ENCODE measurements at regions not wholly inside any gene's neighbourhood (a gene's known extent, or its start where the extent isn't known, plus 50 kb on each side); places are given as distances from the start of the nearest gene placed in this dataset.

GRCh38 chr14:82388488-82388887, 854.8 kb upstream of the SEL1L start:
- H3K4me1 Mint-ChIP-seq, result no peaks in the 10 kb centered on the region
- 87% methylated on average over 4 of the region's 4 CpGs for WGBS (ENCODE audit: insufficient coverage)

GRCh38 chr14:82390586-82390985, 856.9 kb upstream of the SEL1L start:
- DNase-seq, result no peak
- peaks cover 0 to 3% (median 2%) of the 10 kb centered on the region in 7 donors for H3K9me3 Mint-ChIP-seq
- Histone ChIP-seq H3K4me3 (replicated peaks in 1 of 3; ENCODE audit: low read depth in 2 of 3, low read length in 3 of 3) (no peak overlapping the region), H3K9me3 (replicated peaks in 1 of 2; ENCODE audit: control insufficient read depth in 1 of 2, insufficient read depth in 1 of 2, low read length in 2 of 2) (no peaks in the 10 kb centered on the region), H3K4me2 (replicated peaks; ENCODE audit: extremely low read depth, low read length, poor library complexity, severe bottlenecking) (no peak overlapping the region), H3K36me3 (replicated peaks in 1 of 2; ENCODE audit: control insufficient read depth in 1 of 2, insufficient read depth in 2 of 2, low read length in 2 of 2) (no peaks in the 10 kb centered on the region), H3K4me1 (ENCODE audit: control insufficient read depth in 1 of 2, insufficient read depth in 2 of 2, low read length in 2 of 2) (no peaks in the 10 kb centered on the region), H3K27me3 (ENCODE audit: control insufficient read depth in 2 of 2, insufficient read depth in 2 of 2, low read length in 2 of 2) (no peaks in the 10 kb centered on the region), H3K27ac (ENCODE audit: low read depth in 1 of 2, low read length in 2 of 2) (no peak overlapping the region), H3K9ac (ENCODE audit: insufficient read depth, low read length, poor library complexity, severe bottlenecking) (no peak overlapping the region), H3K79me2 (ENCODE audit: insufficient read depth, low read length) (no peaks in the 10 kb centered on the region), H4K20me1 (ENCODE audit: insufficient read depth, low read length) (no peaks in the 10 kb centered on the region), H2AFZ (ENCODE audit: insufficient read depth, low read depth, low read length, poor library complexity, severe bottlenecking) (no peak overlapping the region)
- no peak overlapping the region for H3K4me3 Mint-ChIP-seq
- H3K36me3 Mint-ChIP-seq, result no peaks in the 10 kb centered on the region
- no peak for TF ChIP-seq CTCF (IDR thresholded peaks at IDR 0.05)
- WGBS (ENCODE audit: insufficient coverage), result no CpG with 5 or more reads among the region's 1 CpG
- H3K27ac Mint-ChIP-seq, result no peak overlapping the region
- H3K4me1 Mint-ChIP-seq, result no peaks in the 10 kb centered on the region
- intact Hi-C loops (cut with micrococcal nuclease), result no loop called here
- H3K27me3 Mint-ChIP-seq (ENCODE audit: low read depth in 3 of 3), result peaks cover 0 to 2% (median 0%) of the 10 kb centered on the region in 3 donors

More at GRCh38 chr14:82388488-82388887, 854.8 kb upstream of the SEL1L start:
- H3K27me3 ChIP-seq (ENCODE audit: control insufficient read depth in 2 of 2, insufficient read depth in 2 of 2, low read length in 2 of 2), result no peaks in the 10 kb centered on the region
- no peaks in the 10 kb centered on the region for H3K4me1 ChIP-seq (ENCODE audit: control insufficient read depth in 1 of 2, insufficient read depth in 2 of 2, low read length in 2 of 2)
- DNase-seq, result no peak
- no peak overlapping the region for H2AFZ ChIP-seq (ENCODE audit: insufficient read depth, low read depth, low read length, poor library complexity, severe bottlenecking)
- peaks cover 0 to 2% (median 0%) of the 10 kb centered on the region in 3 donors for H3K27me3 Mint-ChIP-seq (ENCODE audit: low read depth in 3 of 3)
- H3K9me3 Mint-ChIP-seq, result peaks cover 0 to 3% (median 2%) of the 10 kb centered on the region in 7 donors
- no peak overlapping the region for H3K27ac Mint-ChIP-seq
- H3K36me3 ChIP-seq (replicated peaks in 1 of 2; ENCODE audit: control insufficient read depth in 1 of 2, insufficient read depth in 2 of 2, low read length in 2 of 2), result no peaks in the 10 kb centered on the region
- no peaks in the 10 kb centered on the region for H3K79me2 ChIP-seq (ENCODE audit: insufficient read depth, low read length)
- no peak overlapping the region for H3K27ac ChIP-seq (ENCODE audit: low read depth in 1 of 2, low read length in 2 of 2)
- H4K20me1 ChIP-seq (ENCODE audit: insufficient read depth, low read length), result no peaks in the 10 kb centered on the region
- intact Hi-C loops (cut with micrococcal nuclease), result no loop called here
- H3K36me3 Mint-ChIP-seq, result no peaks in the 10 kb centered on the region
- no peak for TF ChIP-seq CTCF (IDR thresholded peaks at IDR 0.05)
- H3K9me3 ChIP-seq (replicated peaks in 1 of 2; ENCODE audit: control insufficient read depth in 1 of 2, insufficient read depth in 1 of 2, low read length in 2 of 2), result no peaks in the 10 kb centered on the region
- H3K4me3 Mint-ChIP-seq, result no peak overlapping the region
- H3K9ac ChIP-seq (ENCODE audit: insufficient read depth, low read length, poor library complexity, severe bottlenecking), result no peak overlapping the region
- H3K4me2 ChIP-seq (replicated peaks; ENCODE audit: extremely low read depth, low read length, poor library complexity, severe bottlenecking), result no peak overlapping the region
- no peak overlapping the region for H3K4me3 ChIP-seq (replicated peaks in 1 of 3; ENCODE audit: low read depth in 2 of 3, low read length in 3 of 3)

Measured in CD14-positive monocyte (primary cell).